ENCODE measurements at regions not wholly inside any gene's neighbourhood (a gene's known extent, or its start where the extent isn't known, plus 50 kb on each side); places are given as distances from the start of the nearest gene placed in this dataset.

DNA sequence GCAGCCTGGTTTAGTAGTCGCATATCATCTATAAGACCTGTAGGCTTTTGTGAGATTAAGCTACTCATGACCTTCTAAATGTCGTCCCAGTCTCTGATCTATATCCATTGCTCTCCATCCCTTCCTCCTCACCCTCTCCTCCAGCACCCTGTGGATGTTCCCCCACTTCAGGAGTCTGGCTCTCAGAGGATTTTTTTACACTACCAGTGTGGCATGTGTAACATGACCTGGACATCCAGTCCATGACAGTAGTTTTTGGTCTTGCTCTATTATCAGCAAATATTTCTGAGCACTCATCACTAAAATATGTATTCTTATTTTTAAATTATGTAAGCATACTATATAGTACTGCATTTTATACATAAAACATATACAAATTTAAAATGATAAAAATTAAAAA lies 142.1 kb downstream of the DYRK2 start:
- no peak for TF ChIP-seq ZNF766 (CRISPR knock-in tag; IDR thresholded peaks at IDR 0.05; ENCODE audit: borderline replicate concordance)
- no peak for TF ChIP-seq NKX3-1 (CRISPR knock-in tag; IDR thresholded peaks at IDR 0.05)
- no peak for TF ChIP-seq MED1 (CRISPR knock-in tag; IDR thresholded peaks at IDR 0.05)
- no peak for TF ChIP-seq ZNF644 (CRISPR knock-in tag; IDR thresholded peaks at IDR 0.05; ENCODE audit: low read depth)
- no peak for TF ChIP-seq ZNF879 (CRISPR knock-in tag; IDR thresholded peaks at IDR 0.05)
- no peak for TF ChIP-seq TARDBP (CRISPR knock-in tag; IDR thresholded peaks at IDR 0.05)
- TF ChIP-seq JUN (CRISPR knock-in tag; IDR thresholded peaks at IDR 0.05), result no peak
- TF ChIP-seq ZNF292 (CRISPR knock-in tag; IDR thresholded peaks at IDR 0.05; ENCODE audit: borderline replicate concordance, low read depth), result no peak
- no peak for TF ChIP-seq CTCF (CRISPR knock-in tag; IDR thresholded peaks at IDR 0.05)
- TF ChIP-seq, protein P1, sequence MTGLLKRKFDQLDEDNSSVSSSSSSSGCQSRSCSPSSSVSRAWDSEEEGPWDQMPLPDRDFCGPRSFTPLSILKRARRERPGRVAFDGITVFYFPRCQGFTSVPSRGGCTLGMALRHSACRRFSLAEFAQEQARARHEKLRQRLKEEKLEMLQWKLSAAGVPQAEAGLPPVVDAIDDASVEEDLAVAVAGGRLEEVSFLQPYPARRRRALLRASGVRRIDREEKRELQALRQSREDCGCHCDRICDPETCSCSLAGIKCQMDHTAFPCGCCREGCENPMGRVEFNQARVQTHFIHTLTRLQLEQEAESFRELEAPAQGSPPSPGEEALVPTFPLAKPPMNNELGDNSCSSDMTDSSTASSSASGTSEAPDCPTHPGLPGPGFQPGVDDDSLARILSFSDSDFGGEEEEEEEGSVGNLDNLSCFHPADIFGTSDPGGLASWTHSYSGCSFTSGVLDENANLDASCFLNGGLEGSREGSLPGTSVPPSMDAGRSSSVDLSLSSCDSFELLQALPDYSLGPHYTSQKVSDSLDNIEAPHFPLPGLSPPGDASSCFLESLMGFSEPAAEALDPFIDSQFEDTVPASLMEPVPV (CRISPR knock-in tag; IDR thresholded peaks at IDR 0.05), result no peak
- TF ChIP-seq ZNF564 (CRISPR knock-in tag; IDR thresholded peaks at IDR 0.05), result no peak
- no peak for TF ChIP-seq PRDM15 (CRISPR knock-in tag; IDR thresholded peaks at IDR 0.05)
- no peak for TF ChIP-seq TEAD2 (CRISPR knock-in tag; IDR thresholded peaks at IDR 0.05)
